ENCODE measurements at regions not wholly inside any gene's neighbourhood (a gene's known extent, or its start where the extent isn't known, plus 50 kb on each side); places are given as distances from the start of the nearest gene placed in this dataset.
"Not testable (repeated sequence)": the region's sequence is repeated elsewhere in the genome, so short reads cannot be mapped to it uniquely, and the experiment has no call there.

DNA sequence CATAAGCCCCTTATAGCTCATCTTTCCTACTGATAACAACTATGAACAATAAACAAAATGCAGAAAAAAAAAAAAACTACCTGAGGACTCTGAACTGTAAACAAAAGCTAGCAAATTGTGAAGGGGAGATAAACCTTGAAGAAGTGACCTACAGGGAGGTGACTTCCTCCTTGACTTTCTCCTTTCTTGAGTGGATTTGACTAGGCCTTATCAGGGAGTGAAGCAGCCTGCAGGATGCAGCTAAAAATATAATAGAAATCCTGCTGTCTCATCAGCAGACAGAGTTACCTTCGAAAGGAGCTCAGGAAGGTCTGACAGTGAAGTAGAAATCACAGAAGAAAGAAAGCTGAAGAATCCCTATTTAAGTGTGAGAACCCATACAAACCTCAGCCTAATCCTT lies 322.0 kb upstream of the HTR1E start:
- H3K4me3 ChIP-seq (replicated peaks in 1 of 4; ENCODE audit: control extremely low read depth in 1 of 4, insufficient read depth in 1 of 4, low read depth in 3 of 4, low read length in 4 of 4): no peak overlapping the region
- no peaks in the 10 kb centered on the region for H4K20me1 ChIP-seq (ENCODE audit: control insufficient read depth, extremely low read depth, insufficient read depth, low read length)
- TF ChIP-seq, protein P1, sequence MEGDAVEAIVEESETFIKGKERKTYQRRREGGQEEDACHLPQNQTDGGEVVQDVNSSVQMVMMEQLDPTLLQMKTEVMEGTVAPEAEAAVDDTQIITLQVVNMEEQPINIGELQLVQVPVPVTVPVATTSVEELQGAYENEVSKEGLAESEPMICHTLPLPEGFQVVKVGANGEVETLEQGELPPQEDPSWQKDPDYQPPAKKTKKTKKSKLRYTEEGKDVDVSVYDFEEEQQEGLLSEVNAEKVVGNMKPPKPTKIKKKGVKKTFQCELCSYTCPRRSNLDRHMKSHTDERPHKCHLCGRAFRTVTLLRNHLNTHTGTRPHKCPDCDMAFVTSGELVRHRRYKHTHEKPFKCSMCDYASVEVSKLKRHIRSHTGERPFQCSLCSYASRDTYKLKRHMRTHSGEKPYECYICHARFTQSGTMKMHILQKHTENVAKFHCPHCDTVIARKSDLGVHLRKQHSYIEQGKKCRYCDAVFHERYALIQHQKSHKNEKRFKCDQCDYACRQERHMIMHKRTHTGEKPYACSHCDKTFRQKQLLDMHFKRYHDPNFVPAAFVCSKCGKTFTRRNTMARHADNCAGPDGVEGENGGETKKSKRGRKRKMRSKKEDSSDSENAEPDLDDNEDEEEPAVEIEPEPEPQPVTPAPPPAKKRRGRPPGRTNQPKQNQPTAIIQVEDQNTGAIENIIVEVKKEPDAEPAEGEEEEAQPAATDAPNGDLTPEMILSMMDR (conservative IDR thresholded peaks at IDR 0.05 in 1 of 2, IDR thresholded peaks at IDR 0.05 in 1 of 2; ENCODE audit: low read depth in 1 of 2, low read length in 2 of 2): no peak
- no peak for TF ChIP-seq EZH2 (IDR thresholded peaks at IDR 0.05; ENCODE audit: low read length, missing control alignments)
- H3K36me3 ChIP-seq (ENCODE audit: control insufficient read depth, insufficient read depth, low read length): no peaks in the 10 kb centered on the region
- H3K4me1 ChIP-seq (ENCODE audit: control insufficient read depth, extremely low read depth, insufficient read depth, low read length): no peaks in the 10 kb centered on the region
- no peak overlapping the region for H3K9ac ChIP-seq (ENCODE audit: insufficient read depth, low read length)
- no peaks in the 10 kb centered on the region for H3K9me3 ChIP-seq (ENCODE audit: control insufficient read depth, insufficient read depth, low read depth, low read length)
- DNase-seq (ENCODE audit: low read depth in 2 of 2): no peak
- H3K27me3 ChIP-seq (ENCODE audit: control insufficient read depth, insufficient read depth, low read length): no peaks in the 10 kb centered on the region
- H3K79me2 ChIP-seq (ENCODE audit: control insufficient read depth, insufficient read depth, low read length): no peaks in the 10 kb centered on the region
- no peak overlapping the region for H2AFZ ChIP-seq (ENCODE audit: low read length)
- H3K27ac ChIP-seq (ENCODE audit: insufficient read depth, low read length): no peak overlapping the region
- H3K4me2 ChIP-seq (ENCODE audit: extremely low read depth, insufficient read depth, low read length): no peak overlapping the region

- Histone ChIP-seq H3K9me3 (ENCODE audit: control insufficient read depth, insufficient read depth, low read depth, low read length) (no peaks in the 10 kb centered on the region), H3K79me2 (ENCODE audit: control insufficient read depth, insufficient read depth, low read length) (no peaks in the 10 kb centered on the region), H3K36me3 (ENCODE audit: control insufficient read depth, insufficient read depth, low read length) (no peaks in the 10 kb centered on the region), H3K4me3 (replicated peaks in 1 of 4; ENCODE audit: control extremely low read depth in 1 of 4, insufficient read depth in 1 of 4, low read depth in 3 of 4, low read length in 4 of 4) (no peak overlapping the region), H2AFZ (ENCODE audit: low read length) (no peak overlapping the region), H3K4me2 (ENCODE audit: extremely low read depth, insufficient read depth, low read length) (no peak overlapping the region), H4K20me1 (ENCODE audit: control insufficient read depth, extremely low read depth, insufficient read depth, low read length) (no peaks in the 10 kb centered on the region), H3K27ac (ENCODE audit: insufficient read depth, low read length) (no peak overlapping the region), H3K4me1 (ENCODE audit: control insufficient read depth, extremely low read depth, insufficient read depth, low read length) (no peaks in the 10 kb centered on the region), H3K27me3 (ENCODE audit: control insufficient read depth, insufficient read depth, low read length) (no peaks in the 10 kb centered on the region), H3K9ac (ENCODE audit: insufficient read depth, low read length) (no peak overlapping the region)
- TF ChIP-seq, protein P1 (conservative IDR thresholded peaks at IDR 0.05 in 1 of 2, IDR thresholded peaks at IDR 0.05 in 1 of 2; ENCODE audit: low read depth in 1 of 2, low read length in 2 of 2): no peak
- no peak for TF ChIP-seq EZH2 (IDR thresholded peaks at IDR 0.05; ENCODE audit: low read length, missing control alignments)
- no peak for DNase-seq (ENCODE audit: low read depth in 2 of 2)
Measured at GRCh38 chr6:86609549-86610388, 327.6 kb upstream of the HTR1E start.

GRCh38 chr6:86603364-86603763 lies 334.0 kb upstream of the HTR1E start:
- H3K27me3 ChIP-seq (ENCODE audit: control insufficient read depth, insufficient read depth, low read length); H3K79me2 ChIP-seq (ENCODE audit: control insufficient read depth, insufficient read depth, low read length); H3K9ac ChIP-seq (ENCODE audit: insufficient read depth, low read length): not testable (repeated sequence)

DNA sequence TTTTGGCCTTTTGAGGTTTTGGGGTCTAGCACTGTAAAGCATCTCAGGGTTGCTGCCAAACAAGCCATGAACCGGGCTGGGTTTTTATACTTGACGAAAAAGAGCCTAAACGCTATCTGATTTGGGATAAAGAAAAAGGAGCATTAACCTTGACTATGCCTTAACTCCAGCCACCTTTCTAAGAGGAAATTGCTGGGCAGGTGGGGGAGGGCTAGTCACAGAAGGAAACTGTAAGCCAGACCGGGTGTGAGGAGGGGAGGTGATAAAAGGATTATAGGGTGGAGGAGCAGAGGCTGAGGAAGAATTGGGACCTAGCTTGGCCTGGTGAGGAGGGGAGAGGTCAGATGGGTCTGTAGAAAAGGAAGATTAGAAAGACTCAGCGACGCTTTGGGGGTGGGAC lies 335.2 kb upstream of the HTR1E start:
- not testable (repeated sequence) for H3K4me2 ChIP-seq (ENCODE audit: extremely low read depth, insufficient read depth, low read length); H3K27ac ChIP-seq (ENCODE audit: insufficient read depth, low read length); DNase-seq (ENCODE audit: low read depth in 2 of 2); H2AFZ ChIP-seq (ENCODE audit: low read length); H3K9me3 ChIP-seq (ENCODE audit: control insufficient read depth, insufficient read depth, low read depth, low read length); H3K79me2 ChIP-seq (ENCODE audit: control insufficient read depth, insufficient read depth, low read length); H4K20me1 ChIP-seq (ENCODE audit: control insufficient read depth, extremely low read depth, insufficient read depth, low read length); H3K4me3 ChIP-seq (replicated peaks in 1 of 4; ENCODE audit: control extremely low read depth in 1 of 4, insufficient read depth in 1 of 4, low read depth in 3 of 4, low read length in 4 of 4); H3K9ac ChIP-seq (ENCODE audit: insufficient read depth, low read length); H3K27me3 ChIP-seq (ENCODE audit: control insufficient read depth, insufficient read depth, low read length); H3K4me1 ChIP-seq (ENCODE audit: control insufficient read depth, extremely low read depth, insufficient read depth, low read length); H3K36me3 ChIP-seq (ENCODE audit: control insufficient read depth, insufficient read depth, low read length)

More at GRCh38 chr6:86603364-86603763, 334.0 kb upstream of the HTR1E start:
- not testable (repeated sequence) for H3K4me1 ChIP-seq (ENCODE audit: control insufficient read depth, extremely low read depth, insufficient read depth, low read length); H3K9me3 ChIP-seq (ENCODE audit: control insufficient read depth, insufficient read depth, low read depth, low read length); H3K4me2 ChIP-seq (ENCODE audit: extremely low read depth, insufficient read depth, low read length); DNase-seq (ENCODE audit: low read depth in 2 of 2); H3K4me3 ChIP-seq (replicated peaks in 1 of 4; ENCODE audit: control extremely low read depth in 1 of 4, insufficient read depth in 1 of 4, low read depth in 3 of 4, low read length in 4 of 4); H3K36me3 ChIP-seq (ENCODE audit: control insufficient read depth, insufficient read depth, low read length); H4K20me1 ChIP-seq (ENCODE audit: control insufficient read depth, extremely low read depth, insufficient read depth, low read length); H2AFZ ChIP-seq (ENCODE audit: low read length); H3K27ac ChIP-seq (ENCODE audit: insufficient read depth, low read length)

DNA sequence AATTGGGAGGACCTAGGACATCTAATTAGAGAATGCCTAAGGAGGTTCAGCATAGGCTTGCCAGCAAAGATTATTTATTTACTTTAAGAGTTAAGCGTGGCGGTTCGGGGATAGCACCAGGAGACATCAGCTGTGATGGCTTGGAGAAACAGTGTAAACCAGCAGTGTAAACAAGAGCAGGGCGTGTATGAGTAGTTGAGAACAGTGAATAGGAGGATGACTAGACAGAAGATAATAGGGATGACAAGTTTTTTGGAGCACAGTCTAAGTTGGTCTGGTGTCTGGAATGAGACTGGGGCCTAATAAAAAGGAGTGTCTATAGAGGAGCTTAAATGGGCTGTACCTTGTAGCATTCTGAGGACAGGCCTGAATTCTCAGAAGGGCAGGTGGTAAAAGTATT lies 338.4 kb upstream of the HTR1E start:
- not testable (repeated sequence) for H2AFZ ChIP-seq (ENCODE audit: low read length); H3K79me2 ChIP-seq (ENCODE audit: control insufficient read depth, insufficient read depth, low read length); H4K20me1 ChIP-seq (ENCODE audit: control insufficient read depth, extremely low read depth, insufficient read depth, low read length); H3K4me2 ChIP-seq (ENCODE audit: extremely low read depth, insufficient read depth, low read length); H3K9ac ChIP-seq (ENCODE audit: insufficient read depth, low read length); H3K36me3 ChIP-seq (ENCODE audit: control insufficient read depth, insufficient read depth, low read length); H3K4me3 ChIP-seq (replicated peaks in 1 of 4; ENCODE audit: control extremely low read depth in 1 of 4, insufficient read depth in 1 of 4, low read depth in 3 of 4, low read length in 4 of 4); H3K9me3 ChIP-seq (ENCODE audit: control insufficient read depth, insufficient read depth, low read depth, low read length); H3K4me1 ChIP-seq (ENCODE audit: control insufficient read depth, extremely low read depth, insufficient read depth, low read length); H3K27me3 ChIP-seq (ENCODE audit: control insufficient read depth, insufficient read depth, low read length); DNase-seq (ENCODE audit: low read depth in 2 of 2); H3K27ac ChIP-seq (ENCODE audit: insufficient read depth, low read length)

All from fibroblast of lung (primary cell).